ENCODE measurements at regions not wholly inside any gene's neighbourhood (a gene's known extent, or its start where the extent isn't known, plus 50 kb on each side); places are given as distances from the start of the nearest gene placed in this dataset.
"Not testable (repeated sequence)": the region's sequence is repeated elsewhere in the genome, so short reads cannot be mapped to it uniquely, and the experiment has no call there.

- Histone ChIP-seq H3K36me3 (ENCODE audit: insufficient read depth, low read length) (no peaks in the 10 kb centered on the region), H3K9ac (ENCODE audit: low read depth, low read length, poor library complexity, severe bottlenecking) (no peak overlapping the region), H4K20me1 (ENCODE audit: insufficient read depth, low read length, poor library complexity, severe bottlenecking) (no peaks in the 10 kb centered on the region), H3K79me2 (ENCODE audit: insufficient read depth, low read length) (no peaks in the 10 kb centered on the region), H3K4me2 (ENCODE audit: low read depth, low read length, poor library complexity, severe bottlenecking) (no peak overlapping the region), H3K4me1 (ENCODE audit: insufficient read depth, low read length, poor library complexity, severe bottlenecking) (no peaks in the 10 kb centered on the region), H3K9me2 (replicated peaks; ENCODE audit: low read depth, low read length) (no peaks in the 10 kb centered on the region), H2AFZ (ENCODE audit: low read length) (no peak overlapping the region), H3K4me3 (ENCODE audit: low read length, poor library complexity, severe bottlenecking) (no peak overlapping the region), H3K27me3 (ENCODE audit: insufficient read depth, low read length, poor library complexity, severe bottlenecking) (no peaks in the 10 kb centered on the region), H3K9me3 (ENCODE audit: insufficient read depth, low read depth, low read length) (no peaks in the 10 kb centered on the region), H3F3A (ENCODE audit: low read depth) (no peaks in the 10 kb centered on the region)
- TF ChIP-seq EZH2phosphoT487 (IDR thresholded peaks at IDR 0.05; ENCODE audit: borderline replicate concordance) (no peak), CTCF (conservative IDR thresholded peaks at IDR 0.05; ENCODE audit: low read length) (no peak)
Measured at GRCh38 chr9:102354041-102354440, 615.6 kb upstream of the GRIN3A start.

- not testable (repeated sequence) for H4K20me1 ChIP-seq (ENCODE audit: insufficient read depth, low read length, poor library complexity, severe bottlenecking); H3K9me3 ChIP-seq (ENCODE audit: insufficient read depth, low read depth, low read length); H3K4me1 ChIP-seq (ENCODE audit: insufficient read depth, low read length, poor library complexity, severe bottlenecking); H3K36me3 ChIP-seq (ENCODE audit: insufficient read depth, low read length); H3F3A ChIP-seq (ENCODE audit: low read depth); H3K4me3 ChIP-seq (ENCODE audit: low read length, poor library complexity, severe bottlenecking); H2AFZ ChIP-seq (ENCODE audit: low read length); H3K4me2 ChIP-seq (ENCODE audit: low read depth, low read length, poor library complexity, severe bottlenecking); H3K79me2 ChIP-seq (ENCODE audit: insufficient read depth, low read length); H3K9ac ChIP-seq (ENCODE audit: low read depth, low read length, poor library complexity, severe bottlenecking); H3K9me2 ChIP-seq (replicated peaks; ENCODE audit: low read depth, low read length); H3K27me3 ChIP-seq (ENCODE audit: insufficient read depth, low read length, poor library complexity, severe bottlenecking)
Measured at GRCh38 chr9:102337471-102337870, 599.0 kb upstream of the GRIN3A start.

- H3K36me3 ChIP-seq (ENCODE audit: insufficient read depth, low read length) = no peaks in the 10 kb centered on the region
- no peaks in the 10 kb centered on the region for H3K4me1 ChIP-seq (ENCODE audit: insufficient read depth, low read length, poor library complexity, severe bottlenecking)
- H4K20me1 ChIP-seq (ENCODE audit: insufficient read depth, low read length, poor library complexity, severe bottlenecking) = no peaks in the 10 kb centered on the region
- no peak overlapping the region for H3K4me3 ChIP-seq (ENCODE audit: low read length, poor library complexity, severe bottlenecking)
- H3K4me2 ChIP-seq (ENCODE audit: low read depth, low read length, poor library complexity, severe bottlenecking) = no peak overlapping the region
- no peak overlapping the region for H3K9ac ChIP-seq (ENCODE audit: low read depth, low read length, poor library complexity, severe bottlenecking)
- no peaks in the 10 kb centered on the region for H3K9me2 ChIP-seq (replicated peaks; ENCODE audit: low read depth, low read length)
- H3K79me2 ChIP-seq (ENCODE audit: insufficient read depth, low read length) = no peaks in the 10 kb centered on the region
- no peaks in the 10 kb centered on the region for H3F3A ChIP-seq (ENCODE audit: low read depth)
- TF ChIP-seq EZH2phosphoT487 (IDR thresholded peaks at IDR 0.05; ENCODE audit: borderline replicate concordance) (no peak), CTCF (conservative IDR thresholded peaks at IDR 0.05; ENCODE audit: low read length) (no peak)
- H2AFZ ChIP-seq (ENCODE audit: low read length) = no peak overlapping the region
- H3K27me3 ChIP-seq (ENCODE audit: insufficient read depth, low read length, poor library complexity, severe bottlenecking) = no peaks in the 10 kb centered on the region
- H3K9me3 ChIP-seq (ENCODE audit: insufficient read depth, low read depth, low read length) = peaks cover 5% of the 10 kb centered on the region; the same call in 1 of the 2 replicates
Measured at GRCh38 chr9:102309379-102309778, 570.9 kb upstream of the GRIN3A start.

- Histone ChIP-seq H3K9me2 (replicated peaks; ENCODE audit: low read depth, low read length) (no peaks in the 10 kb centered on the region), H3F3A (ENCODE audit: low read depth) (no peaks in the 10 kb centered on the region)
- TF ChIP-seq EZH2phosphoT487 (IDR thresholded peaks at IDR 0.05; ENCODE audit: borderline replicate concordance) (no peak), CTCF (conservative IDR thresholded peaks at IDR 0.05; ENCODE audit: low read length) (no peak)
Measured at GRCh38 chr9:102295188-102295587, 556.7 kb upstream of the GRIN3A start.

More at GRCh38 chr9:102295188-102295587, 556.7 kb upstream of the GRIN3A start:
- Histone ChIP-seq H3K4me1 (ENCODE audit: insufficient read depth, low read length, poor library complexity, severe bottlenecking) (no peaks in the 10 kb centered on the region), H3K9ac (ENCODE audit: low read depth, low read length, poor library complexity, severe bottlenecking) (no peak overlapping the region), H3K4me2 (ENCODE audit: low read depth, low read length, poor library complexity, severe bottlenecking) (no peak overlapping the region), H3K4me3 (ENCODE audit: low read length, poor library complexity, severe bottlenecking) (no peak overlapping the region), H3K36me3 (ENCODE audit: insufficient read depth, low read length) (no peaks in the 10 kb centered on the region), H4K20me1 (ENCODE audit: insufficient read depth, low read length, poor library complexity, severe bottlenecking) (no peaks in the 10 kb centered on the region), H3K79me2 (ENCODE audit: insufficient read depth, low read length) (no peaks in the 10 kb centered on the region), H3K27me3 (ENCODE audit: insufficient read depth, low read length, poor library complexity, severe bottlenecking) (no peaks in the 10 kb centered on the region), H3K9me3 (ENCODE audit: insufficient read depth, low read depth, low read length) (no peaks in the 10 kb centered on the region), H2AFZ (ENCODE audit: low read length) (no peak overlapping the region)
